Endothelial cell of umbilical vein (primary cell): ENCODE measurements at regions not wholly inside any gene's neighbourhood (a gene's known extent, or its start where the extent isn't known, plus 50 kb on each side); places are given as distances from the start of the nearest gene placed in this dataset.

ENCODE experiments used
- BruUV-seq: library from RNA; stranded (reverse); fragments of 400-500 nt; replicated peaks from 2 replicates; lab custom pipeline; 2021; lab: Mats Ljungman, UMichigan
- CTCF ChIA-PET: fragments of 300-600, 350-600 bp; sonication (Branson Sonifier 250); formaldehyde crosslinking; loops from one replicate; lab custom pipeline; 2021; ENCODE audit warnings: antibody characterized with exemption, inconsistent platforms; lab: Charles Lee
- POLR2A ChIA-PET: fragments of 300-600, 350-600 bp; sonication (Branson Sonifier 250); formaldehyde crosslinking; loops from one replicate; lab custom pipeline; 2021; ENCODE audit warnings: antibody characterized with exemption, inconsistent platforms; lab: Charles Lee
- DNase-seq: peaks from one replicate; pipeline ENCODE4 v3.0.0-alpha.2; 2011; ENCODE audit warnings: low read depth, low spot score
- FAIRE-seq: peaks from 2 replicates; lab custom pipeline; 2011; peaks lifted over from hg19 to GRCh38; lab: Jason Lieb, UNC
- H2AFZ ChIP-seq: 2 replicates; pipeline ENCODE4 v1.6.0; 2012; ENCODE audit warnings: low read depth, low read length, control low read depth, inconsistent platforms
- H3K27ac ChIP-seq: 2 replicates; pipeline ENCODE4 v1.5.1; 2011; ENCODE audit warnings: low read depth, mild to moderate bottlenecking, control low read depth, low read length, moderate library complexity; ENCODE audit not compliant: insufficient read depth
- H3K27me3 ChIP-seq, 2 experiments: 2 replicates each; pipeline versions ENCODE4 v1.6.0 to v1.6.1; 2011; ENCODE audit warnings: low read length in 2 of 2, mixed read lengths in 1 of 2; ENCODE audit not compliant: control insufficient read depth in 2 of 2, insufficient read depth in 2 of 2
- H3K36me3 ChIP-seq, 2 experiments: 2 replicates in 1 of 2; 3 replicates in 1 of 2; pipeline ENCODE4 v1.5.1; 2011; ENCODE audit warnings: low read length in 2 of 2, mild to moderate bottlenecking in 1 of 2, moderate library complexity in 1 of 2; ENCODE audit not compliant: control insufficient read depth in 2 of 2, insufficient read depth in 2 of 2; ENCODE audit errors: extremely low read depth in 1 of 2
- H3K4me1 ChIP-seq: 3 replicates; pipeline ENCODE4 v1.5.1; 2011; ENCODE audit warnings: mild to moderate bottlenecking, low read length; ENCODE audit not compliant: control insufficient read depth, insufficient read depth; ENCODE audit errors: extremely low read depth
- H3K4me2 ChIP-seq: 2 replicates; pipeline ENCODE4 v1.6.1; 2011; ENCODE audit warnings: low read length, control low read depth, mixed read lengths; ENCODE audit not compliant: insufficient read depth
- H3K4me3 ChIP-seq, 3 experiments: fragments of 200-600 bp in 1 of 3; sonication (generic), shearing (Covaris generic) in 1 of 3; replicated peaks in 1 of 3; 2 replicates each; pipeline ENCODE4 v1.5.1; 2011 to 2016; ENCODE audit warnings: control low read depth in 3 of 3, low read length in 3 of 3, mild to moderate bottlenecking in 2 of 3, inconsistent platforms in 1 of 3, low read depth in 1 of 3, moderate library complexity in 1 of 3; ENCODE audit not compliant: insufficient read depth in 1 of 3
- H3K79me2 ChIP-seq: 2 replicates; pipeline ENCODE4 v1.6.0; 2012; ENCODE audit warnings: low read length, inconsistent platforms; ENCODE audit not compliant: control insufficient read depth, insufficient read depth
- H3K9ac ChIP-seq: replicated peaks from 2 replicates; pipeline ENCODE3; 2011; ENCODE audit warnings: low read length, control low read depth; ENCODE audit not compliant: insufficient read depth; ENCODE audit errors: extremely low read depth
- H3K9me1 ChIP-seq: replicated peaks from 3 replicates; pipeline ENCODE4 v1.6.0; 2011; ENCODE audit warnings: mild to moderate bottlenecking, low read length; ENCODE audit not compliant: control insufficient read depth, insufficient read depth; ENCODE audit errors: extremely low read depth
- H3K9me3 ChIP-seq: replicated peaks from 2 replicates; pipeline ENCODE4 v1.5.1; 2012; ENCODE audit warnings: low read length, inconsistent platforms; ENCODE audit not compliant: control insufficient read depth, insufficient read depth
- H4K20me1 ChIP-seq: replicated peaks from 2 replicates; pipeline ENCODE3; 2011; ENCODE audit warnings: mild to moderate bottlenecking, low read length; ENCODE audit not compliant: control insufficient read depth, insufficient read depth; ENCODE audit errors: extremely low read depth
- EZH2 ChIP-seq: IDR thresholded peaks from 2 replicates; pipeline ENCODE4 v1.6.1; 2012; ENCODE audit warnings: borderline replicate concordance, low read depth, mild to moderate bottlenecking, moderate library complexity, low read length, inconsistent platforms; ENCODE audit not compliant: severe bottlenecking
- JUN ChIP-seq: IDR thresholded peaks from 2 replicates; pipeline ENCODE4 v1.6.1; 2011; ENCODE audit warnings: borderline replicate concordance, low read depth; ENCODE audit not compliant: insufficient read length, insufficient read depth
- MAX ChIP-seq: IDR thresholded peaks from 2 replicates; pipeline ENCODE4 v1.6.1; 2011; ENCODE audit not compliant: insufficient read depth, insufficient read length
- MYC ChIP-seq: IDR thresholded peaks from one replicate; pipeline ENCODE4 v1.6.1; 2011; ENCODE audit warnings: mild to moderate bottlenecking, low read depth, low read length
- POLR2AphosphoS5 ChIP-seq: IDR thresholded peaks from 2 replicates; pipeline ENCODE4 v1.6.1; 2012; ENCODE audit warnings: low read depth, mild to moderate bottlenecking, control low read depth, low read length, moderate library complexity; ENCODE audit not compliant: insufficient read depth
- dilution Hi-C: fragments of 300-500 bp; cut with MboI; formaldehyde crosslinking; loops from one replicate; pipeline ENCODE4 v1.15.0; 2019; ENCODE audit warnings: low sequenced_read_pairs; ENCODE audit not compliant: extremely low pct_ligation_motif_present
- intact Hi-C: fragments of 100-400 bp; cut with micrococcal nuclease; formaldehyde crosslinking; loops from one replicate; pipeline ENCODE4 v1.10.0; 2022

DNA sequence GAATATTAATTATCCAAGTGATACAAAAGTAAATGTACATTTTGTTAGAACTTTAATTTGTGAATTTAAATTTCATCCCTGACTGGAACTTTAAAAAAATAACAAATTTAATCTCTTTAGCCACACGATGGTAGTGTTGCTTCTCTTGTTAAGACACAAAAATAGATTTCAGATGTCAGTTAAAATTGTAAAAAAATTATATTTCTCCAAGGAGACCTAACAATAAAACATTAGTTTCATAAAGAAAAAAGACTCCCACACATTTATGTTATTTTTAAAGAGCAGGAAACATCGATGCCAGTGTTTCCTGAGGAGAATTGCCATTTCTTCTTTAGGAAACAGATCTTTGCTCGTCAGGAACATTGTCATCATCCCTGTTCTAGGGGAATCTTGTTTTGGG, 74.0 kb upstream of the DEPDC1 start:
- no peak for TF ChIP-seq MYC
- no peak for TF ChIP-seq EZH2
- TF ChIP-seq POLR2AphosphoS5: no peak
- no peak for TF ChIP-seq MAX
- TF ChIP-seq JUN: no peak
- H3K36me3 ChIP-seq: no peaks in the 10 kb centered on the region
- peaks cover 0 to 2% of the 10 kb centered on the region in 2 experiments for H3K27me3 ChIP-seq
- H3K27ac ChIP-seq: no peak overlapping the region
- BruUV-seq: no TSS peak
- H3K4me1 ChIP-seq: no peaks in the 10 kb centered on the region
- H3K4me3 ChIP-seq: no peak overlapping the region
- ChIA-PET POLR2A (no interaction called here), CTCF (interaction anchor here (1.3 kb wide), 1 partner anchor 1130 kb away, joined by 4 read pairs; no protein-coding TSS in a partner anchor)
- no peak overlapping the region for H3K4me2 ChIP-seq
- no peaks in the 10 kb centered on the region for H3K9me1 ChIP-seq
- H2AFZ ChIP-seq: no peak overlapping the region
- no peaks in the 10 kb centered on the region for H3K9me3 ChIP-seq
- dilution Hi-C loops: no loop called here
- H3K9ac ChIP-seq: no peak overlapping the region
- H4K20me1 ChIP-seq: no peaks in the 10 kb centered on the region
- DNase-seq (peak; percentile 19), FAIRE-seq (no peak)
- intact Hi-C loops: no loop called here
- no peaks in the 10 kb centered on the region for H3K79me2 ChIP-seq

DNA sequence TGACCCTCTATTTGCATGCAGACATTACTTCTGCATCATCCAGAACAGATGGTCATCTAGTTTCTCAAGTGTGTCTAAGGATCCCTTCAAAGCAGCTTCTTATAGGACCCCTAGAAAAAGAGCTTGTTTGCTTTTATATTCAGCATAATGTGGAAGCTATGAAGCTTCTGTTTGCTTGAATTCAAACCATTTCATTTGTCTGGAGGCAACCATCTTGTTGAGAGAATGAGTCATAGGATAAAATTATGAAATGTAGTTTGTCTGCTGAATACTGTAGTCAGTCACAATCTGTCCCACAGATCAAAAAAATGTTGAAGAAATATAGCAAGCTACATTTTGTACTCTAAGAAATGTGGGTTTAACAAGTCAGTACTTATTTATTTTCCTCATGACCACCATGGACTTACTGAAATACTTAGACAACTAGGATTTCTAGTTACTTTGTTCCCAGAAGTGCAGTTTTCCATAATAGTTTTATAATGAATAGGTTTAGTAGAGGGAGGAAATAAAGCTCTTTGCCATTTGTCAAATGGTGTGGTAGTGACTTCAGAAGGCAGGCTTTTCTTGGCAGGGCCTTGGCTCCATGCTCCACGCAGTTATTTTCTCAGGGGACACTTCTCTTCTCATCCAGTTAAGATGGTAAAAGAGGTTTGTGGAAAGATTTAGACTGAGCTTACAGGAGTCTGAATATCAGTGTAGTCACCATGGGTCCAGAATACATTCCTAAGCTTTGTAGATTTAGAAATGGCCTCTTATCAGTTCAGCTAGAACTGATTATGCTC, 74.8 kb upstream of the DEPDC1 start:
- no TSS peak for BruUV-seq
- FAIRE-seq: no peak
- CTCF ChIA-PET: interaction anchor here (0.8 to 1.3 kb wide), 6 partner anchors 28 to 1166 kb away, joined by 3 to 7 read pairs (median 4); no protein-coding TSS in a partner anchor

More for the DNA sequence above, 74.8 kb upstream of the DEPDC1 start:
- H2AFZ ChIP-seq: peak overlapping the region; percentile 38
- H3K79me2 ChIP-seq: no peaks in the 10 kb centered on the region
- intact Hi-C loops: no loop called here
- dilution Hi-C loops: no loop called here
- H3K4me1 ChIP-seq: no peaks in the 10 kb centered on the region
- no peak overlapping the region for H3K27ac ChIP-seq
- no peaks in the 10 kb centered on the region for H3K36me3 ChIP-seq
- H3K4me2 ChIP-seq: no peak overlapping the region
- POLR2A ChIA-PET: no interaction called here
- no peaks in the 10 kb centered on the region for H3K9me3 ChIP-seq
- H4K20me1 ChIP-seq: no peaks in the 10 kb centered on the region
- H3K27me3 ChIP-seq: peaks cover 0 to 2% of the 10 kb centered on the region in 2 experiments
- H3K9me1 ChIP-seq: no peaks in the 10 kb centered on the region
- no peak overlapping the region for H3K4me3 ChIP-seq
- H3K9ac ChIP-seq: no peak overlapping the region
- peak; percentile 3 for TF ChIP-seq JUN
- TF ChIP-seq MYC: no peak
- peak; percentile 16 for DNase-seq
